Loucy (cell line): ENCODE measurements at regions not wholly inside any gene's neighbourhood (a gene's known extent, or its start where the extent isn't known, plus 50 kb on each side); places are given as distances from the start of the nearest gene placed in this dataset.

ENCODE experiments used
- H2AFZ ChIP-seq: fragments of 200-600 bp; sonication (generic); 2 replicates; pipeline ENCODE4 v1.6.0; 2016; ENCODE audit warnings: antibody characterized with exemption, mild to moderate bottlenecking, low read length, moderate library complexity
- H3F3A ChIP-seq: fragments of 200-600 bp; 2 replicates; pipeline ENCODE4 v1.6.0; 2016; ENCODE audit warnings: antibody characterized with exemption, low read depth, mild to moderate bottlenecking
- H3K27me3 ChIP-seq: fragments of 200-600 bp; sonication (generic); 2 replicates; pipeline ENCODE4 v1.6.1; 2014; ENCODE audit warnings: low read length, mild to moderate bottlenecking; ENCODE audit not compliant: insufficient read depth, poor library complexity, severe bottlenecking
- H3K36me3 ChIP-seq: fragments of 200-600 bp; sonication (generic); 2 replicates; pipeline ENCODE4 v1.6.1; 2016; ENCODE audit warnings: low read length; ENCODE audit not compliant: insufficient read depth
- H3K4me1 ChIP-seq: fragments of 200-600 bp; sonication (generic); 2 replicates; pipeline ENCODE4 v1.5.1; 2014; ENCODE audit warnings: low read length, mild to moderate bottlenecking; ENCODE audit not compliant: insufficient read depth, poor library complexity, severe bottlenecking
- H3K4me2 ChIP-seq: fragments of 200-600 bp; sonication (generic); 2 replicates; pipeline ENCODE4 v1.6.0; 2014; ENCODE audit warnings: antibody characterized with exemption, low read length, low read depth, mild to moderate bottlenecking; ENCODE audit not compliant: poor library complexity, severe bottlenecking
- H3K4me3 ChIP-seq: fragments of 200-600 bp; sonication (generic); 2 replicates; pipeline ENCODE4 v1.5.1; 2014; ENCODE audit warnings: low read length, mild to moderate bottlenecking, mixed read lengths; ENCODE audit not compliant: poor library complexity, severe bottlenecking
- H3K79me2 ChIP-seq: fragments of 200-600 bp; sonication (generic); 2 replicates; pipeline ENCODE4 v1.6.1; 2014; ENCODE audit warnings: low read length; ENCODE audit not compliant: insufficient read depth
- H3K9ac ChIP-seq: fragments of 200-600 bp; sonication (generic); 2 replicates; pipeline ENCODE4 v1.6.0; 2014; ENCODE audit warnings: mild to moderate bottlenecking, low read depth, low read length, moderate library complexity; ENCODE audit not compliant: poor library complexity, severe bottlenecking
- H3K9me2 ChIP-seq: fragments of 200-600 bp; sonication (generic); replicated peaks from 2 replicates; pipeline ENCODE4 v1.6.1; 2016; ENCODE audit warnings: low read depth, low read length, mixed read lengths
- H3K9me3 ChIP-seq: fragments of 200-600 bp; sonication (generic); 2 replicates; pipeline ENCODE4 v1.6.1; 2014; ENCODE audit warnings: mild to moderate bottlenecking, antibody characterized with exemption, low read length, low read depth; ENCODE audit not compliant: insufficient read depth
- H4K20me1 ChIP-seq: fragments of 200-600 bp; sonication (generic); 2 replicates; pipeline ENCODE4 v1.6.0; 2014; ENCODE audit warnings: antibody characterized with exemption, low read length, mild to moderate bottlenecking; ENCODE audit not compliant: insufficient read depth, poor library complexity, severe bottlenecking
- CTCF ChIP-seq: fragments of 200-600 bp; sonication (generic); conservative IDR thresholded peaks from 2 replicates; pipeline ENCODE4 v1.5.1; 2014; ENCODE audit warnings: mild to moderate bottlenecking, antibody characterized with exemption, low read length
- EZH2phosphoT487 ChIP-seq: fragments of 200-600 bp; IDR thresholded peaks from 2 replicates; pipeline ENCODE4 v1.6.1; 2018; ENCODE audit warnings: antibody characterized with exemption, mild to moderate bottlenecking, moderate library complexity, borderline replicate concordance

DNA sequence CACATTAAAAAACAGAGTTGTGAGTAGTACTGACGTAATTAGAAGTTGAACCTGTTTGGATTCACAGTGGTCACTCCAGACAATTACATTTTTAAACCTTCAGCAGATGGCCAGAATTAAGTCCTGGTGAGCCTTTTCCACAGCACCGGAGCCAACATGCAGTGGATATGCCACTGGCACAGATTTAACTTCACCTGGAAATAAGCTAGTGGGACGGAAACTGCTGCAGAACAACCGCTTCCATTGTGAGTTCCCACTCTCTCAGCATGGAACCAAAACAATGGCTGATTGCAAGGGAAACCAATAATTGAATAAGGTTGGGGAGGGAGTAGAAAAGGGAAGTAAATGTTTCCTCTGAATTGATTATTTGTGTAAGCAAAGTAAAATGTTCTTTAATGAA is 515.1 kb downstream of the STK39 start:
- Histone ChIP-seq H3K27me3 (no peaks in the 10 kb centered on the region), H2AFZ (no peak overlapping the region), H3K36me3 (no peaks in the 10 kb centered on the region), H3K4me2 (no peak overlapping the region), H3K9me2 (no peaks in the 10 kb centered on the region), H3F3A (no peaks in the 10 kb centered on the region), H3K9ac (no peak overlapping the region), H3K4me3 (no peak overlapping the region), H4K20me1 (no peaks in the 10 kb centered on the region), H3K79me2 (no peaks in the 10 kb centered on the region), H3K4me1 (no peaks in the 10 kb centered on the region), H3K9me3 (no peaks in the 10 kb centered on the region)
- TF ChIP-seq CTCF (no peak), EZH2phosphoT487 (no peak)

DNA sequence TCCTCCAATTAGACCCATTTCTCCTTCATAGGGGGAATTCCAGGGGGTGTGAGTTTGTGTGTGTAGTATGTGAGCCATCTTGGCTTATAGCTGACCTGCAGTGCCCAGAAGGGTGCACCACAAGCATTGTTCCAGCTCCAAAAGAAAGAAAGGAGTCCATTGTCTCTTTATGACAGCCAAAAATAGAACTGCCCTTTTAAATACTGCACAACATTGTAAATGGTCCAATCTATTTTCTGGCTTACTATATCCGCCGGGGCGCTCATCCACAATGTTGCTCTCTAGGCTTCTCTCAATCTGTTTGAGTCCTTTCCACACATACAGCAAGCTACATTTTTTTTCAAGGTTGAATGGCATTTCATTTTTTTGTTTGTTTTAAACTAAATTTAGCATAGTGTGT is 517.5 kb downstream of the STK39 start:
- Histone ChIP-seq H3K9ac (no peak overlapping the region), H3K9me2 (no peaks in the 10 kb centered on the region), H3K4me1 (no peaks in the 10 kb centered on the region), H2AFZ (no peak overlapping the region), H3K79me2 (no peaks in the 10 kb centered on the region), H3K4me2 (no peak overlapping the region), H3K36me3 (no peaks in the 10 kb centered on the region), H3K4me3 (no peak overlapping the region), H3F3A (no peaks in the 10 kb centered on the region), H3K27me3 (no peaks in the 10 kb centered on the region), H4K20me1 (no peaks in the 10 kb centered on the region), H3K9me3 (no peaks in the 10 kb centered on the region)
- no peak for TF ChIP-seq CTCF
- no peak for TF ChIP-seq EZH2phosphoT487

GRCh38 chr2:167726788-167727187 is 520.6 kb downstream of the STK39 start:
- no peaks in the 10 kb centered on the region for H3K27me3 ChIP-seq
- no peaks in the 10 kb centered on the region for H3K9me3 ChIP-seq
- H4K20me1 ChIP-seq = no peaks in the 10 kb centered on the region
- H3F3A ChIP-seq = no peaks in the 10 kb centered on the region
- no peaks in the 10 kb centered on the region for H3K4me1 ChIP-seq
- no peaks in the 10 kb centered on the region for H3K9me2 ChIP-seq
- no peak overlapping the region for H3K9ac ChIP-seq
- H2AFZ ChIP-seq = no peak overlapping the region
- no peak overlapping the region for H3K4me2 ChIP-seq
- H3K36me3 ChIP-seq = no peaks in the 10 kb centered on the region
- H3K79me2 ChIP-seq = no peaks in the 10 kb centered on the region
- H3K4me3 ChIP-seq = no peak overlapping the region
- TF ChIP-seq EZH2phosphoT487 = no peak
- no peak for TF ChIP-seq CTCF
